ENCODE measurements at regions not wholly inside any gene's neighbourhood (a gene's known extent, or its start where the extent isn't known, plus 50 kb on each side); places are given as distances from the start of the nearest gene placed in this dataset.
A peak's percentile ranks its signal among the peaks of the same experiment; 100 is the strongest.

DNA sequence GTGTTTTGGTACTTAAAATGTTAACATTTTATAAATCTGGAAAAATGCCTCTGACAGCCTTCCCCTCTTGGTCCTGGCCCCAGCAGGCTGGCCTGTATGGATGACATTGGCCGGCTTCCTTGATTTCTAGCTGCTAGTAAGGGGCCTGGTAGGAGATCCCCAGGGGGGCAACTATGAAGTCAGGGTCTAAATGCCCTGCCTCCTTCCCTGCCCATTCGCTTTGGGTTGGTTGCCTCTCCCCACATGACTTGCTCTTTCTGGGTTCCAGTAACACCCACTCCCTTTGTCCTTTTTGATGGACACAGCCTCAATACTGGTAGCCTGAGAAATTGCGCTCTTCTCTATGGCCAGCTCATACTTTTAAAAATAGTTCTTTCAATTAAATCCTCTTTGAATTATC is 78.0 kb upstream of the MAD2L1 start:
- CTCF ChIA-PET = interaction anchor here (0.9 kb wide), 1 partner anchor 9 kb away, joined by 3 read pairs; no protein-coding TSS in a partner anchor
- Histone ChIP-seq H2BK5ac (ENCODE audit: low read depth, low read length, poor library complexity, severe bottlenecking) (no peak overlapping the region), H3K4ac (ENCODE audit: low read depth, low read length) (no peak overlapping the region), H3K9me1 (ENCODE audit: insufficient read depth, low read length) (no peaks in the 10 kb centered on the region), H3K9me3 (ENCODE audit: control insufficient read depth, insufficient read depth, low read length) (no peaks in the 10 kb centered on the region), H4K20me1 (ENCODE audit: insufficient read depth, low read length) (no peaks in the 10 kb centered on the region), H3K79me1 (ENCODE audit: low read depth in 1 of 2, low read length in 2 of 2) (no peaks in the 10 kb centered on the region), H2BK15ac (ENCODE audit: low read depth, low read length) (peak overlapping the region; percentile 45; the same call in 1 of the 3 replicates), H2AFZ (replicated peaks; ENCODE audit: low read length, poor library complexity) (peak overlapping the region; percentile 14), H3K18ac (ENCODE audit: low read depth, low read length) (no peak overlapping the region), H4K91ac (ENCODE audit: insufficient read depth, low read depth, low read length) (no peak overlapping the region), H3K27ac (ENCODE audit: insufficient read depth, low read length) (no peak overlapping the region), H2BK20ac (ENCODE audit: low read depth, low read length) (no peak overlapping the region), H3K14ac (replicated peaks; ENCODE audit: low read depth, low read length) (no peak overlapping the region), H3K4me2 (ENCODE audit: low read depth, low read length) (no peak overlapping the region), H3K56ac (ENCODE audit: extremely low read depth, insufficient read depth, low read length) (no peak overlapping the region), H4K5ac (ENCODE audit: low read depth, low read length) (no peak overlapping the region), H3K27me3 (ENCODE audit: control insufficient read depth, insufficient read depth, low read length) (no peaks in the 10 kb centered on the region), H3K36me3 (ENCODE audit: control insufficient read depth, insufficient read depth, low read length) (no peaks in the 10 kb centered on the region), H3K4me1 (ENCODE audit: control insufficient read depth, insufficient read depth, low read length) (no peaks in the 10 kb centered on the region), H4K8ac (ENCODE audit: low read depth in 2 of 2, low read length in 2 of 2) (no peak overlapping the region), H2AK9ac (replicated peaks; ENCODE audit: low read depth, low read length, poor library complexity) (no peak overlapping the region), H3K23ac (ENCODE audit: low read depth, low read length) (no peak overlapping the region), H3K9ac (ENCODE audit: low read depth, low read length) (no peak overlapping the region), H2AK5ac (ENCODE audit: low read depth, low read length) (no peak overlapping the region), H2BK120ac (ENCODE audit: low read depth, low read length) (no peak overlapping the region), H3K4me3 (ENCODE audit: insufficient read depth, low read depth, low read length) (no peak overlapping the region)
- no TSS peak for BruUV-seq (replicated peaks)
- dilution Hi-C loops (cut with HindIII; ENCODE audit: low sequenced_read_pairs, unreplicated experiment) = no loop called here
- WGBS, 2 experiments (ENCODE audit: extremely low coverage in 2 of 2, insufficient read length in 1 of 2) = 80% methylated on average over 1 of the region's 3 CpGs; no CpG with 5 or more reads in 1 of the 2 experiments
- POLR2A ChIA-PET (ENCODE audit: unreplicated experiment) = no interaction called here
- in situ Hi-C loops (cut with MboI; ENCODE audit: low sequenced_read_pairs) = no loop called here
- intact Hi-C loops (cut with micrococcal nuclease) = no loop called here
- no peak for ATAC-seq (ENCODE audit: low read depth)
- DNase-seq = no peak
- TF ChIP-seq BHLHE40 (IDR thresholded peaks at IDR 0.05; ENCODE audit: low read depth, low read length) (no peak), RFX5 (IDR thresholded peaks at IDR 0.05; ENCODE audit: low read depth, low read length) (no peak), CTCF (conservative IDR thresholded peaks at IDR 0.05; ENCODE audit: low read depth, low read length) (no peak), CHD1 (IDR thresholded peaks at IDR 0.05; ENCODE audit: low read depth, low read length) (no peak), SMC3 (IDR thresholded peaks at IDR 0.05; ENCODE audit: low read depth, low read length) (no peak), USF2 (IDR thresholded peaks at IDR 0.05; ENCODE audit: low read depth, low read length) (no peak), CEBPB (IDR thresholded peaks at IDR 0.05; ENCODE audit: low read depth, low read length) (no peak), MXI1 (IDR thresholded peaks at IDR 0.05; ENCODE audit: borderline replicate concordance, low read depth, low read length) (no peak), FOS (IDR thresholded peaks at IDR 0.05; ENCODE audit: low read depth, low read length) (no peak), RAD21 (IDR thresholded peaks at IDR 0.05; ENCODE audit: low read length) (no peak), NFE2L2 (IDR thresholded peaks at IDR 0.05; ENCODE audit: low read depth, low read length) (no peak)

Data from IMR-90 (cell line).